AG04450 (cell line): ENCODE measurements at regions not wholly inside any gene's neighbourhood (a gene's known extent, or its start where the extent isn't known, plus 50 kb on each side); places are given as distances from the start of the nearest gene placed in this dataset.

Source experiments
- CTCF ChIA-PET: fragments of 300-600, 350-600 bp; formaldehyde crosslinking; extraction: SDS; loops from one replicate; lab custom pipeline; 2022; ENCODE audit warnings: antibody characterized with exemption, inconsistent platforms; lab: Charles Lee
- POLR2A ChIA-PET: fragments of 350-600 bp; formaldehyde crosslinking; extraction: SDS; loops from one replicate; lab custom pipeline; 2021; ENCODE audit warnings: antibody characterized with exemption, inconsistent platforms; lab: Yijun Ruan, JAX
- DNase-seq: peaks from one replicate; pipeline ENCODE4 v3.0.0-alpha.2; 2011; ENCODE audit warnings: low read depth, low spot score
- H3K27ac ChIP-seq: one replicate; pipeline ENCODE4 v1.5.1; 2012; ENCODE audit warnings: low read depth, low read length, control low read depth
- H3K27me3 ChIP-seq: one replicate; pipeline ENCODE4 v1.6.0; 2012; ENCODE audit warnings: low read length; ENCODE audit not compliant: control insufficient read depth, insufficient read depth
- H3K4me3 ChIP-seq: 2 replicates; pipeline ENCODE4 v1.5.1; 2011; ENCODE audit warnings: mild to moderate bottlenecking, low read depth, low read length, control low read depth
- H3K9me3 ChIP-seq: 2 replicates; pipeline ENCODE4 v1.5.1; 2012; ENCODE audit warnings: low read length; ENCODE audit not compliant: control insufficient read depth, insufficient read depth
- TF ChIP-seq, protein P1 (sequence below): IDR thresholded peaks from 2 replicates; pipeline ENCODE4 v1.5.1; 2011; ENCODE audit warnings: low read depth, low read length, control low read depth, inconsistent platforms

DNA sequence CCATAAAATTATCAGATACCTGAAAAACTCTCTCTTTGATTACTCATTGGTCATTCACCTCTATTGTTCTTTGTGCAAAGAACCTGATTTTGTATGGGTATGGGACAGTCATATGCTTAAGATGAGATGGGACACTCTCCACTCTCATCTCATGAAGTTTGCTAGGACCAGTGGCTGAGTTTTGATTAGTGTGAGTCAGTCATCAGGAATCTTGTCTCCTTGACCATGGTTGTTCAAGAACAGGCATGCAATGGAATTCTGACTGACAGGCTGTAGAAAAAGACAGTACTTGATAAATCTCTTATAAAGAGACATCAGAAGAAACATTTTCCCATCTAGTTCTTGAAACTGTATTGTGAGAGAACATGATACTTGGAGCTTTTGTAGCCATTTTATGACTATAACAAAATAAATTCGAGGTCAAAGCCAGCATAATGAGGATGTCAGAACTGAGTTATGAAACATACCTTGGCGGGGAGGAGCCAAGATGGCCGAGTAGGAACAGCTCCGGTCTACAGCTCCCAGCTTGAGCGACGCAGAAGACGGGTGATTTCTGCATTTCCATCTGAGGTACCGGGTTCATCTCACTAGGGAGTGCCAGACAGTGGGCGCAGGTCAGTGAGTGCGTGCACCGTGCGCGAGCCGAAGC is 367.0 kb downstream of the NR4A2 start:
- Histone ChIP-seq H3K9me3 (peaks cover 8% of the 10 kb centered on the region), H3K4me3 (no peak overlapping the region), H3K27ac (no peak overlapping the region), H3K27me3 (no peaks in the 10 kb centered on the region)
- CTCF ChIA-PET, result no interaction called here
- DNase-seq, result no peak
- TF ChIP-seq, protein P1, sequence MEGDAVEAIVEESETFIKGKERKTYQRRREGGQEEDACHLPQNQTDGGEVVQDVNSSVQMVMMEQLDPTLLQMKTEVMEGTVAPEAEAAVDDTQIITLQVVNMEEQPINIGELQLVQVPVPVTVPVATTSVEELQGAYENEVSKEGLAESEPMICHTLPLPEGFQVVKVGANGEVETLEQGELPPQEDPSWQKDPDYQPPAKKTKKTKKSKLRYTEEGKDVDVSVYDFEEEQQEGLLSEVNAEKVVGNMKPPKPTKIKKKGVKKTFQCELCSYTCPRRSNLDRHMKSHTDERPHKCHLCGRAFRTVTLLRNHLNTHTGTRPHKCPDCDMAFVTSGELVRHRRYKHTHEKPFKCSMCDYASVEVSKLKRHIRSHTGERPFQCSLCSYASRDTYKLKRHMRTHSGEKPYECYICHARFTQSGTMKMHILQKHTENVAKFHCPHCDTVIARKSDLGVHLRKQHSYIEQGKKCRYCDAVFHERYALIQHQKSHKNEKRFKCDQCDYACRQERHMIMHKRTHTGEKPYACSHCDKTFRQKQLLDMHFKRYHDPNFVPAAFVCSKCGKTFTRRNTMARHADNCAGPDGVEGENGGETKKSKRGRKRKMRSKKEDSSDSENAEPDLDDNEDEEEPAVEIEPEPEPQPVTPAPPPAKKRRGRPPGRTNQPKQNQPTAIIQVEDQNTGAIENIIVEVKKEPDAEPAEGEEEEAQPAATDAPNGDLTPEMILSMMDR, result no peak
- POLR2A ChIA-PET, result no interaction called here

DNA sequence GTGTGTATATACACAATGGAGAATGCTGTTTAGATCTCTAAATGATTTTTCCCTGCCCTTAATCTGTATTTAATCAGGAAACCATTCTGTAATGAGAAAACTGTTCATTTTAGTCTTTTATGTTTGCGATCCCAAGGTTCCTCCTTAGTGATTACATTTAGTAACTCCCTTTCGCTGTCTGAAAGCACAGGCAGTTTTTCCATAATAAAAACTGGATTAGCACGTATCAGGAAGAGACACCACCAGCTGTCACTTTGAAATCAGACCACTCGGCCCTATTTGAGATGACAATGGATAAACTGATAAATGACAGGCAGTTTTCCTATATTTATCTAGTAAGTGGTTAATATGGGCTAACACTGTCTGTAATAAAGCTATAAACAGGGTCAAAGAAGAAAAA is 370.9 kb downstream of the NR4A2 start:
- CTCF ChIA-PET, result no interaction called here
- DNase-seq, result no peak

DNA sequence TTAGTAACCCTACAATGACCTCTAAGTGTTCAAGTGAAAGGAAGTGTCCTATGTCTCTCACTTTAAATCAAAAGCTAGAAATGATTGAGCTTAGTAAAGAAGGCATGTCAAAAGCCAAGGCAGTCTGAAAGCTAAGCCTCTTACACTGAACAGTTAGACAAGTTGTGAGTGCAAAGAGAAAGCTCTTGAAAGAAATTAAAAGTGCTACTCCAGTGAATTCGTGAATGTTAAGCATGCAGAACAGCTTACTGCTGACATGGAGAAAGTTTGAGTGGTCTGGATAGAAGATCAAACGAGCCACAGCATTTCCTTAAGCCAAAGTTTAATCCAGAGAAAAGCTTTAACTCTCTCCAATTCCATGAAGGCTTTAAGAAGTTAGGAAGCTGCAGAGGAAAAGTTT is 373.7 kb downstream of the NR4A2 start:
- TF ChIP-seq, protein P1, result no peak
- DNase-seq, result no peak
- CTCF ChIA-PET, result no interaction called here
- no peaks in the 10 kb centered on the region for H3K27me3 ChIP-seq
- POLR2A ChIA-PET, result no interaction called here
- H3K27ac ChIP-seq, result no peak overlapping the region
- H3K4me3 ChIP-seq, result no peak overlapping the region
- peaks cover under 1% of the 10 kb centered on the region; the same call in 1 of the 2 replicates for H3K9me3 ChIP-seq

More for the DNA sequence above, 370.9 kb downstream of the NR4A2 start:
- POLR2A ChIA-PET, result no interaction called here
- Histone ChIP-seq H3K9me3 (peaks cover 8% of the 10 kb centered on the region), H3K4me3 (no peak overlapping the region), H3K27ac (no peak overlapping the region), H3K27me3 (no peaks in the 10 kb centered on the region)
- TF ChIP-seq, protein P1, result no peak

DNA sequence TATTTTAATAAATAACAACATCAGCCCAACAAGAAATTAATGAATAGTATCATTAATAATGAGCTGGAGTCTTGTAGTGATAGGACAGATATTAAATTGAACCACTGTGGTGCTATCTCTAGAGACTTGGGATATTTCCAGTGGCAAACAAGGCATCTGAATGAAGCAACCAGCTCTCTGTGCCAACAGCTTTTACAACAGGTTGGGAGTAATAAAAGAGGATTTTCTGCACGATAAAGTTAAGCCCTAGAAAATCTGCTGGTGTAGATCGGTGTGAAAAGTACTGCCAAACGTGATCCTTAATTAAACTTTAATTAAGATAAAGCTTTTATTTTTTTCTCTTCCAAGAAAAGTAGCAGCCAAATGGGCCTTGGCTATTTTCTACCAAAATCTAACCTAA is 385.5 kb downstream of the NR4A2 start:
- TF ChIP-seq, protein P1, result no peak
- DNase-seq, result no peak
- POLR2A ChIA-PET, result no interaction called here
- CTCF ChIA-PET, result no interaction called here
- Histone ChIP-seq H3K9me3 (0 out of 2 replicates have a peak, but pooled peaks cover 3% of the 10 kb centered on the region), H3K27me3 (no peaks in the 10 kb centered on the region), H3K27ac (no peak overlapping the region), H3K4me3 (no peak overlapping the region)

DNA sequence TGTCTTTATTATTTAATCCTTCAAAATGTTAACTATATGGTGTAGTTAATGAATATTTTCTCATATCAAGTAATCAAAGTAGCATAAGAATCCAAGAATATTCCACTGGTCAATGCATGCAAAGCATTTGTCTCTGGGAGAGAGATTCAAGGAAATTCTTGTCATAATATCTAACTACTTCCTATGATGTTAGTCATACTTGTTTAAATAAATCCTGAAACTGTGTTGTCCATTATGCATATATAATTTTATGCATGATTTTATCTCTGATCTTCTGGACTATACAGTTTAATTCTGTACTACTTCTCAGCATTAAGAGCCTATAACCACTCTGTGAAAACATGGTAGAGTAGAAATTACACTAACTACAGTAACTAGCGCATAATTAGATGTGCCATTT is 388.3 kb downstream of the NR4A2 start:
- no peak for DNase-seq
- no peaks in the 10 kb centered on the region for H3K9me3 ChIP-seq
- CTCF ChIA-PET, result no interaction called here
- H3K27ac ChIP-seq, result no peak overlapping the region
- H3K4me3 ChIP-seq, result no peak overlapping the region
- TF ChIP-seq, protein P1, result no peak
- POLR2A ChIA-PET, result no interaction called here
- no peaks in the 10 kb centered on the region for H3K27me3 ChIP-seq
